HL-60 (cell line): ENCODE measurements at regions not wholly inside any gene's neighbourhood (a gene's known extent, or its start where the extent isn't known, plus 50 kb on each side); places are given as distances from the start of the nearest gene placed in this dataset.

Experiments used
- DNase-seq, 2 experiments: peaks; one replicate each; pipeline ENCODE4 v3.0.0-alpha.2; 2010 to 2020; ENCODE audit warnings: low read depth in 1 of 2, low spot score in 1 of 2
- H3K27ac ChIP-seq: fragments of 250-450 bp; sonication (Bioruptor Pico); replicated peaks from 2 replicates; pipeline ENCODE4 v1.5.1; 2020; ENCODE audit warnings: mild to moderate bottlenecking, moderate library complexity
- H3K27me3 ChIP-seq: fragments of 250-450 bp; sonication (Bioruptor Pico); 2 replicates; pipeline ENCODE4 v1.5.1; 2021; ENCODE audit warnings: mild to moderate bottlenecking, moderate library complexity; ENCODE audit not compliant: insufficient read depth, poor library complexity, severe bottlenecking
- H3K4me3 ChIP-seq: replicated peaks from 2 replicates; pipeline ENCODE4 v1.5.1; 2011; ENCODE audit warnings: mild to moderate bottlenecking, control low read depth, low read length; ENCODE audit not compliant: insufficient read depth
- CTCF ChIP-seq: IDR thresholded peaks from one replicate; pipeline ENCODE4 v1.5.1; 2011; ENCODE audit warnings: low read length, control low read depth, inconsistent platforms; ENCODE audit not compliant: insufficient read depth
- GABPA ChIP-seq: IDR thresholded peaks from 2 replicates; pipeline ENCODE4 v1.6.1; 2012; ENCODE audit warnings: low read depth
- POLR2AphosphoS5 ChIP-seq: IDR thresholded peaks from 2 replicates; pipeline ENCODE4 v1.6.1; 2012; ENCODE audit warnings: low read depth
- REST ChIP-seq: IDR thresholded peaks from 2 replicates; pipeline ENCODE4 v1.6.1; 2012; ENCODE audit warnings: low read depth; ENCODE audit not compliant: insufficient replicate concordance
- SPI1 ChIP-seq: IDR thresholded peaks from 2 replicates; pipeline ENCODE4 v1.6.1; 2012; ENCODE audit warnings: low read depth, mild to moderate bottlenecking, borderline replicate concordance

GRCh38 chr10:37478381-37478780, 353.0 kb downstream of the ANKRD30A start:
- Histone ChIP-seq H3K27ac (no peak overlapping the region), H3K27me3 (no peaks in the 10 kb centered on the region), H3K4me3 (no peak overlapping the region)
- no peak for DNase-seq
- TF ChIP-seq CTCF = no peak
- TF ChIP-seq SPI1 = no peak
- no peak for TF ChIP-seq REST
- no peak for TF ChIP-seq POLR2AphosphoS5
- TF ChIP-seq GABPA = no peak

GRCh38 chr10:37476285-37476684, 350.9 kb downstream of the ANKRD30A start:
- Histone ChIP-seq H3K4me3 (no peak overlapping the region), H3K27me3 (no peaks in the 10 kb centered on the region), H3K27ac (no peak overlapping the region)
- DNase-seq = no peak
- TF ChIP-seq CTCF = no peak
- TF ChIP-seq POLR2AphosphoS5 = no peak
- TF ChIP-seq REST = no peak

- TF ChIP-seq SPI1 = no peak
- TF ChIP-seq CTCF = no peak
- no peak for TF ChIP-seq POLR2AphosphoS5
- no peak for TF ChIP-seq REST
- TF ChIP-seq GABPA = no peak
- Histone ChIP-seq H3K27ac (no peak overlapping the region), H3K27me3 (no peaks in the 10 kb centered on the region), H3K4me3 (no peak overlapping the region)
- no peak for DNase-seq
Measured at GRCh38 chr10:37474645-37475044, 349.2 kb downstream of the ANKRD30A start.
